GM12892 (cell line): ENCODE measurements at regions not wholly inside any gene's neighbourhood (a gene's known extent, or its start where the extent isn't known, plus 50 kb on each side); places are given as distances from the start of the nearest gene placed in this dataset.

Experiments used
- POLR2A ChIP-seq: IDR thresholded peaks from 2 replicates; pipeline ENCODE4 v1.6.1; 2011; ENCODE audit warnings: low read depth, low read length, control low read depth
- POLR2AphosphoS5 ChIP-seq: IDR thresholded peaks from 2 replicates; pipeline ENCODE4 v1.6.1; 2011; ENCODE audit warnings: low read depth, low read length, control low read depth
- TAF1 ChIP-seq: IDR thresholded peaks from 2 replicates; pipeline ENCODE4 v1.6.1; 2011; ENCODE audit warnings: low read depth, mild to moderate bottlenecking, control low read depth, low read length, borderline replicate concordance

DNA sequence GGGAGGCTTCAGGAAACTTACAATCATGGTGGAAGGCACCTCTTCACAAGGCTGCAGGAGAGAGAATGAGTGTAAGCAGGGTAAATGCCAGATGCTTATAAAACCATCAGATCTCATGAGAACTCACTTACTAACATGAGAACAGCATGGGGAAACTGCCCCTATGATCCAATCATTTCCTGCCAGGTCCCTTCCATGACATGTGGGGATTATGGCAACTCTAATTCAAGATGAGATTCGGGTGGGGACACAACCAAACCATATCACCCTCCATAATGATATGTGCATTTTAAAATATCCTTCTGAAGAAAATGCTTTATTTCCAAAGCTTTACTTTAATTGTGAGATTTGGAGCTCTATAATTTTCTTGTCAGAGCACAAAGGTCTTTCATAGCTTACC is 154.1 kb upstream of the CENPW start:
- TF ChIP-seq POLR2A = no peak
- TF ChIP-seq POLR2AphosphoS5 = no peak
- TF ChIP-seq TAF1 = no peak
